ENCODE measurements at regions not wholly inside any gene's neighbourhood (a gene's known extent, or its start where the extent isn't known, plus 50 kb on each side); places are given as distances from the start of the nearest gene placed in this dataset.

DNA sequence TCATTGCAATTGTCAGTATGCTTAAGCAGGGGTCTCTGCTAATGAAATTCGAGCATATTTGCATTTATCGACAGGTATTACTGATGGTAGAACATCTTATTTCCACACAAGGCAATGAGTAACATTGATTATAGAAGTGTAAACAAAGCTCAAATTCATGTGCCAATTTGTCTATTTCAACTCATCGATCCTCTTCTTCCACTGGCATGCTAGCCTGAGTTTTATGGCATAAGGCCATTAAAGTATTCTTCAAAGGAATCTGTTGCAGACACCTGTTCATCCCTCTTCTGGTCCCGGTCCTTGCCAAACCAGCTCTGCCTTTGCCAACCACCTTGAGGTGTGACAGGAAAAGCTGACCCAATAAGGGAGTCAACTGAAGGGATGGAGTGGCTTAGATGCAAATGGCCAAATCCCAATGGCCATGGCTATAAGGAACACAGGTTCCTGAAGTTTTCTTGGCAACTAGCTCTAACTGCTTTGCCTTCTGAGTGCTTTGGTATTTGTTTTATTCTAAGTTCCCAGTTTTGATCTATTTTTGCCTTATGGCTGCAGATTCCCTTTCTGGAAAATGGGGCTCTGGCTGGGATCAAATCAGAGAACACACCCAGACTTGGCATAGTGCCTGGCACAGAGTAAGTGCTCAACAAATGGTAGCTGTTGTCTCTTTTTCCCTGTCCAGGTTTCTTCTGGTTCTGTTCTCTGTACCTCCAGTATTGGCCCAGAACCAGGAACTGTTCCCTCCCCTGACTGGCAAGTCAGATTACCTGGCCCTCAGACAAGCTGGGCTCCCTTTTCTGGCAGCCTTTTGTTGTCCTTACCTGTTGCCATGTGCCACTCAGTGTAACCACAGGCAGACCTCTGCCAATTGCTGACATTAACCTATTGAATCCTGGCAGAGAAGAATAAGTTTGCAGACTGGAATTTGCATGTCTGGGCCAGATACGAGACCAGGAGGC lies 63.1 kb downstream of the RTL9 start:
- intact Hi-C loops (cut with micrococcal nuclease) (no loop called here), dilution Hi-C loops (cut with MboI; ENCODE audit: extremely low pct_ligation_motif_present, low sequenced_read_pairs) (no loop called here)
- H3K4me2 ChIP-seq (ENCODE audit: insufficient read depth, low read length) = no peak overlapping the region
- H3K27me3 ChIP-seq (ENCODE audit: control insufficient read depth in 2 of 2, insufficient read depth in 2 of 2, low read length in 2 of 2) = peaks cover 0 to 6% of the 10 kb centered on the region in 2 experiments
- H3K9ac ChIP-seq (replicated peaks; ENCODE audit: extremely low read depth, insufficient read depth, low read length) = no peak overlapping the region
- DNase-seq (ENCODE audit: low read depth, low spot score) = no peak
- no peaks in the 10 kb centered on the region for H3K4me1 ChIP-seq (ENCODE audit: control insufficient read depth, extremely low read depth, insufficient read depth, low read length)
- no peak overlapping the region for H3K27ac ChIP-seq (ENCODE audit: insufficient read depth, low read depth, low read length)
- H3K9me3 ChIP-seq (replicated peaks; ENCODE audit: control insufficient read depth, insufficient read depth, low read length) = no peaks in the 10 kb centered on the region
- H3K36me3 ChIP-seq (ENCODE audit: control insufficient read depth in 2 of 2, extremely low read depth in 1 of 2, insufficient read depth in 2 of 2, low read length in 2 of 2) = no peaks in the 10 kb centered on the region
- BruUV-seq (replicated peaks) = no TSS peak
- H4K20me1 ChIP-seq (replicated peaks; ENCODE audit: control insufficient read depth, extremely low read depth, insufficient read depth, low read length) = no peaks in the 10 kb centered on the region
- ChIA-PET CTCF (no interaction called here), POLR2A (no interaction called here)
- H2AFZ ChIP-seq (ENCODE audit: low read depth, low read length) = no peak overlapping the region
- no peaks in the 10 kb centered on the region for H3K9me1 ChIP-seq (replicated peaks; ENCODE audit: control insufficient read depth, extremely low read depth, insufficient read depth, low read length)
- H3K4me3 ChIP-seq (replicated peaks in 1 of 3; ENCODE audit: insufficient read depth in 1 of 3, low read depth in 1 of 3, low read length in 3 of 3) = no peak overlapping the region
- H3K79me2 ChIP-seq (ENCODE audit: control insufficient read depth, insufficient read depth, low read length) = no peaks in the 10 kb centered on the region
- TF ChIP-seq MYC (IDR thresholded peaks at IDR 0.05; ENCODE audit: low read depth, low read length) (no peak), JUN (IDR thresholded peaks at IDR 0.05; ENCODE audit: borderline replicate concordance, insufficient read depth, insufficient read length, low read depth) (no peak), EZH2 (IDR thresholded peaks at IDR 0.05; ENCODE audit: borderline replicate concordance, low read depth, low read length, severe bottlenecking) (no peak), FOS (IDR thresholded peaks at IDR 0.05; ENCODE audit: borderline replicate concordance, insufficient read depth, low read length) (no peak), GATA2 (IDR thresholded peaks at IDR 0.05; ENCODE audit: insufficient read depth, insufficient read length, low read depth, low read length) (no peak)
- FAIRE-seq = no peak
